K562 (cell line): ENCODE measurements at regions not wholly inside any gene's neighbourhood (a gene's known extent, or its start where the extent isn't known, plus 50 kb on each side); places are given as distances from the start of the nearest gene placed in this dataset.

Source experiments
- CREBBP ChIP-seq: IDR thresholded peaks from one replicate; pipeline ENCODE4 v1.6.1; 2012; ENCODE audit warnings: low read depth, mild to moderate bottlenecking, control low read depth, inconsistent platforms, low read length
- RAD51 ChIP-seq: fragments of 450-650 bp; IDR thresholded peaks from 2 replicates; pipeline ENCODE4 v1.7.1; 2016; ENCODE audit warnings: low read depth, mild to moderate bottlenecking, borderline replicate concordance
- TCF7L2 ChIP-seq: fragments of 150-350 bp; IDR thresholded peaks from 2 replicates; pipeline ENCODE4 v1.6.1; 2016; ENCODE audit warnings: low read depth, mild to moderate bottlenecking, low read length, moderate library complexity
- ZNF561 ChIP-seq: fragments of 450-650 bp; formaldehyde crosslinking; conservative IDR thresholded peaks from 2 replicates; pipeline ENCODE4 v1.4.0; 2020; ENCODE audit warnings: mild to moderate bottlenecking, moderate library complexity
- ZNF592 ChIP-seq: fragments of 450-650 bp; IDR thresholded peaks from 2 replicates; pipeline ENCODE4 v1.6.1; 2017; ENCODE audit warnings: antibody characterized with exemption, mild to moderate bottlenecking

DNA sequence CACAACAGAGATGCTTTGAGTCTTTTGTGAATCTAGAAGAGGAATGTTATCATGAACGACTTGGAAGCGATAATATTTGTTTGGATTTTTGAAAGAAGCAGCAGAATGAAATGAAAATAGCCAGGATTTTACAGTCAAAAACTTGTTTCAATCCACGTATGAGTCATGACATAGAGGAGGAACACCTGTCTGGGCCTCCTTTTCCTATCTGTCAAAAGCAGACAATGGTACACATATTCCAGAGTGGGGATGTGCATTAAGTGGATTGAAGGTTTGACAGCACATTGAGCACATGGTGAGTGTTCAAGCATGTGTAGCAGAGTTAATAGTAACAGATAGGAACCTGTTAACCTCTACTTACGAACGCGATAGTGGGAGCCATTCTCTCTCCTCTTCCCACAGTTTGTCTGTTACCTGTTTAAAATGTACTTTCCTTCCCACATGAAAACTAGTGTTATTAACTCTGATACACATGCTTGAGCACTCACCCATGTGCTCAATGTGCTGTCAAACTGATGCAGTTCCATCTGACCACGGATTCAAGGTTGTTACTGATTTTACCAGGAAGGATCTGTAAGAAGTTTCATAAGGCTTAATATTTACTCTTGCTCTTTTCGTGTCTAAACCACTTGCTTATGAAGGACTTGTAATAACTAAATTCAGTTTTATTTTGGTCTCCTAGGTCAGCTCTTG, 863.4 kb upstream of the SOX11 start:
- no peak for TF ChIP-seq CREBBP
- no peak for TF ChIP-seq RAD51
- no peak for TF ChIP-seq TCF7L2
- TF ChIP-seq ZNF561 = no peak
- TF ChIP-seq ZNF592 = no peak
